ENCODE measurements at regions not wholly inside any gene's neighbourhood (a gene's known extent, or its start where the extent isn't known, plus 50 kb on each side); places are given as distances from the start of the nearest gene placed in this dataset.

DNA sequence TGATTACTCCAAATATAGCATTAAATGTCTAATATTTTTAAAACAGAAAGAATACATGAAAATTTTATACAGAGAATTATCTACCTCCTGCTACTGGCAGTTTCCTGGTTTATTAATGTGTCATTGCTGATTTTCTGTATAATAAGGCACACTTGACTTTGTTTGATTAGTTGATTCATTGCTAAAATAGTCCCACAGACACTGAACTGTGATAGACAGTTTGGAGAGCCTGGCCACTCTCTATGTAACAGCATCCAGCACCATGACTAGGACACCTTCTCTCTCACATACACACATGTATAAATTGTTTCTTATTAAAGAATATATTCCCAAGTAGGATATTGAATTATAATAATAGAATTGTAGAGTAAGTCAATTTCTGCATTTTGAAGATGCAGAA lies 368.5 kb upstream of the SNX7 start:
- TF ChIP-seq PHF8 (IDR thresholded peaks at IDR 0.05; ENCODE audit: borderline replicate concordance, low read depth) = no peak
- TF ChIP-seq ESRRA (IDR thresholded peaks at IDR 0.05; ENCODE audit: borderline replicate concordance, low read length) = no peak
- no peak for TF ChIP-seq NPAS2 (CRISPR knock-in tag; IDR thresholded peaks at IDR 0.05; ENCODE audit: borderline replicate concordance)
- no peak for TF ChIP-seq RAD21 (conservative IDR thresholded peaks at IDR 0.05 in 1 of 2, IDR thresholded peaks at IDR 0.05 in 1 of 2)
- TF ChIP-seq, protein P1, sequence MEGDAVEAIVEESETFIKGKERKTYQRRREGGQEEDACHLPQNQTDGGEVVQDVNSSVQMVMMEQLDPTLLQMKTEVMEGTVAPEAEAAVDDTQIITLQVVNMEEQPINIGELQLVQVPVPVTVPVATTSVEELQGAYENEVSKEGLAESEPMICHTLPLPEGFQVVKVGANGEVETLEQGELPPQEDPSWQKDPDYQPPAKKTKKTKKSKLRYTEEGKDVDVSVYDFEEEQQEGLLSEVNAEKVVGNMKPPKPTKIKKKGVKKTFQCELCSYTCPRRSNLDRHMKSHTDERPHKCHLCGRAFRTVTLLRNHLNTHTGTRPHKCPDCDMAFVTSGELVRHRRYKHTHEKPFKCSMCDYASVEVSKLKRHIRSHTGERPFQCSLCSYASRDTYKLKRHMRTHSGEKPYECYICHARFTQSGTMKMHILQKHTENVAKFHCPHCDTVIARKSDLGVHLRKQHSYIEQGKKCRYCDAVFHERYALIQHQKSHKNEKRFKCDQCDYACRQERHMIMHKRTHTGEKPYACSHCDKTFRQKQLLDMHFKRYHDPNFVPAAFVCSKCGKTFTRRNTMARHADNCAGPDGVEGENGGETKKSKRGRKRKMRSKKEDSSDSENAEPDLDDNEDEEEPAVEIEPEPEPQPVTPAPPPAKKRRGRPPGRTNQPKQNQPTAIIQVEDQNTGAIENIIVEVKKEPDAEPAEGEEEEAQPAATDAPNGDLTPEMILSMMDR (IDR thresholded peaks at IDR 0.05) = no peak
- TF ChIP-seq, protein P2, sequence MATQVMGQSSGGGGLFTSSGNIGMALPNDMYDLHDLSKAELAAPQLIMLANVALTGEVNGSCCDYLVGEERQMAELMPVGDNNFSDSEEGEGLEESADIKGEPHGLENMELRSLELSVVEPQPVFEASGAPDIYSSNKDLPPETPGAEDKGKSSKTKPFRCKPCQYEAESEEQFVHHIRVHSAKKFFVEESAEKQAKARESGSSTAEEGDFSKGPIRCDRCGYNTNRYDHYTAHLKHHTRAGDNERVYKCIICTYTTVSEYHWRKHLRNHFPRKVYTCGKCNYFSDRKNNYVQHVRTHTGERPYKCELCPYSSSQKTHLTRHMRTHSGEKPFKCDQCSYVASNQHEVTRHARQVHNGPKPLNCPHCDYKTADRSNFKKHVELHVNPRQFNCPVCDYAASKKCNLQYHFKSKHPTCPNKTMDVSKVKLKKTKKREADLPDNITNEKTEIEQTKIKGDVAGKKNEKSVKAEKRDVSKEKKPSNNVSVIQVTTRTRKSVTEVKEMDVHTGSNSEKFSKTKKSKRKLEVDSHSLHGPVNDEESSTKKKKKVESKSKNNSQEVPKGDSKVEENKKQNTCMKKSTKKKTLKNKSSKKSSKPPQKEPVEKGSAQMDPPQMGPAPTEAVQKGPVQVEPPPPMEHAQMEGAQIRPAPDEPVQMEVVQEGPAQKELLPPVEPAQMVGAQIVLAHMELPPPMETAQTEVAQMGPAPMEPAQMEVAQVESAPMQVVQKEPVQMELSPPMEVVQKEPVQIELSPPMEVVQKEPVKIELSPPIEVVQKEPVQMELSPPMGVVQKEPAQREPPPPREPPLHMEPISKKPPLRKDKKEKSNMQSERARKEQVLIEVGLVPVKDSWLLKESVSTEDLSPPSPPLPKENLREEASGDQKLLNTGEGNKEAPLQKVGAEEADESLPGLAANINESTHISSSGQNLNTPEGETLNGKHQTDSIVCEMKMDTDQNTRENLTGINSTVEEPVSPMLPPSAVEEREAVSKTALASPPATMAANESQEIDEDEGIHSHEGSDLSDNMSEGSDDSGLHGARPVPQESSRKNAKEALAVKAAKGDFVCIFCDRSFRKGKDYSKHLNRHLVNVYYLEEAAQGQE (IDR thresholded peaks at IDR 0.05) = no peak
- no peak for TF ChIP-seq MAZ (IDR thresholded peaks at IDR 0.05; ENCODE audit: borderline replicate concordance, low read depth, low read length)
- no peak for TF ChIP-seq RFX5 (IDR thresholded peaks at IDR 0.05)
- no peak for TF ChIP-seq POLR2A (IDR thresholded peaks at IDR 0.05; ENCODE audit: low read length)
- no peak for TF ChIP-seq EHMT2 (IDR thresholded peaks at IDR 0.05; ENCODE audit: low read depth)
- TF ChIP-seq CBX2 (IDR thresholded peaks at IDR 0.05; ENCODE audit: borderline replicate concordance, low read depth) = no peak
- no peak for TF ChIP-seq EP300 (IDR thresholded peaks at IDR 0.05)
